ENCODE measurements at regions not wholly inside any gene's neighbourhood (a gene's known extent, or its start where the extent isn't known, plus 50 kb on each side); places are given as distances from the start of the nearest gene placed in this dataset.

DNA sequence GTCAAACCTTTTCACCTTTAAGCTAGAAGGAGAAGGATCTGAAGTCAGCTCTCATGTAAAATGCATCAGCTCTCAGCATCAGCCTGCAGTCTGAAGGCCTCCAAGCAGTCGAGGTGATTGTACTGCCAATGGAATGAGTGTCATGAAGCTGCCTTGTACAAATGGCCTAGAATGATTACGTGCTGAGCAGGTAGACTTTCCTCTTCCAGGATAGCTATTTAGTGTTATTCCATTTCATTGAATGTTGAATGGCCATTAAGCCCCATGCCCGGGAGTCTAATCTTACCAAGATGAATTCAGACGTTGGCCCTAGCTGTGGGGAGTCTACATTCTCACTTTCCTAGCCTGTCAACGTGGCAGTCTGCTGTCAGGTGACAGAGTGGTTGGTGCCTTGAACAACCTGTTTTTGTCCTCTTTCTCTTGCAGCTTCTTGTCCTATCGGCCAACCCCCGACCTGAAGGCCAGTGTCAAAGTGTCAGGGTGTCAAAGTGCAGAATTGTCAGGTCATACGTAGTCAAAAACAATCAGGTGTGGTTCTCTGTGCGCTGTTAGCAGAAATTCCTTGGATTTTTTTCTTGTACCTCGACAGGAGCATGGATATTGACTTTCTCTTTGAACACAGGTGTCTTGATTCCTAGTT lies 95.2 kb upstream of the TIAM2 start:
- WGBS, 2 experiments (ENCODE audit: insufficient coverage in 2 of 2): 83 to 85% methylated on average over 9 to 10 of the region's 10 CpGs
- Histone ChIP-seq H3K4me3 (ENCODE audit: extremely low read depth, insufficient read depth, low read length, poor library complexity, severe bottlenecking) (no peak overlapping the region), H3K4me1 (ENCODE audit: control insufficient read depth, insufficient read depth, low read length, poor library complexity, severe bottlenecking) (no peaks in the 10 kb centered on the region), H3K36me3 (ENCODE audit: control insufficient read depth, insufficient read depth, low read length) (peaks cover 14% of the 10 kb centered on the region), H3K27ac (ENCODE audit: low read depth, low read length, severe bottlenecking) (no peak overlapping the region), H3K9me3 (ENCODE audit: control insufficient read depth, low read length) (no peaks in the 10 kb centered on the region)

DNA sequence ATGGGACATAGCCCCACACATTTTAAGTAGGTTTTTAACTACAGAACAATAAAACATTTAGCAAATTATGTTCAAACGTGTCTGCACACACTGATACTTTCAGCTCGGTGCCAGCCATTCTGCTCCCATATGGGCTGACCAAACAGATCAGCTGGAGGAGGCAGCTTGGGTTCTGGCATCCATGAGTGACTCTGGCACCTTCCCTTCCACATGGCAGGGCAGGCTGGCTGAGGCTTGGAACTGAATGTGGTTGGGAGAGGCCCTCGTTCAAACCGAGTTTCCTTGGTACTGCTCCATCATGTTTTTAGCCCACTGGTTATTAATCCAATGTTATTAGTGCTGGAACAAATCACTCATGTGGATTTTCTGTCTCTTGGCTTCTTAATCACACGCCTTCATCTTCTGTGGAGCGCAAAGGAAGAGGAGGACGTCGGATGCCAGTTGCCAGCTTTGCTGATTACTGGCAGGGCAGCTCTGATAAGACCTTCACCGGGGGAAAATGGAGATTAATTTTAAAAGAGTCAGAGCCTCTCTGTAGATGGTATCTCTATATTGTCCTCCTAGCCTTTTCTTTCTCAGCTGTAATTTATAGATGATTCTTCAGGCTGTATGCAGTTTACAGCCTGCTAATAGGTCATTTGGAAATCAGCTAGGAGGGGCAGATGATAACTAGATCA lies 93.1 kb upstream of the TIAM2 start:
- no peaks in the 10 kb centered on the region for H3K9me3 ChIP-seq (ENCODE audit: control insufficient read depth, low read length)
- H3K27ac ChIP-seq (ENCODE audit: low read depth, low read length, severe bottlenecking): no peak overlapping the region
- no peak overlapping the region for H3K4me3 ChIP-seq (ENCODE audit: extremely low read depth, insufficient read depth, low read length, poor library complexity, severe bottlenecking)
- H3K36me3 ChIP-seq (ENCODE audit: control insufficient read depth, insufficient read depth, low read length): peaks cover 6% of the 10 kb centered on the region
- 97 to 98% methylated on average over 7 of the region's 9 CpGs for WGBS, 2 experiments (ENCODE audit: insufficient coverage in 2 of 2)
- H3K4me1 ChIP-seq (ENCODE audit: control insufficient read depth, insufficient read depth, low read length, poor library complexity, severe bottlenecking): no peaks in the 10 kb centered on the region

- H3K27ac ChIP-seq (ENCODE audit: low read depth, low read length, severe bottlenecking): no peak overlapping the region
- no peak overlapping the region for H3K4me3 ChIP-seq (ENCODE audit: extremely low read depth, insufficient read depth, low read length, poor library complexity, severe bottlenecking)
- no peaks in the 10 kb centered on the region for H3K9me3 ChIP-seq (ENCODE audit: control insufficient read depth, low read length)
- H3K36me3 ChIP-seq (ENCODE audit: control insufficient read depth, insufficient read depth, low read length): no peaks in the 10 kb centered on the region
- 85 to 88% methylated on average over 2 to 3 of the region's 3 CpGs for WGBS, 2 experiments (ENCODE audit: insufficient coverage in 2 of 2)
- H3K4me1 ChIP-seq (ENCODE audit: control insufficient read depth, insufficient read depth, low read length, poor library complexity, severe bottlenecking): no peaks in the 10 kb centered on the region
Observed at GRCh38 chr6:154907291-154907690, 87.8 kb upstream of the TIAM2 start.

- H3K27ac ChIP-seq (ENCODE audit: low read depth, low read length, severe bottlenecking): no peak overlapping the region
- no peak overlapping the region for H3K4me3 ChIP-seq (ENCODE audit: extremely low read depth, insufficient read depth, low read length, poor library complexity, severe bottlenecking)
- no peaks in the 10 kb centered on the region for H3K36me3 ChIP-seq (ENCODE audit: control insufficient read depth, insufficient read depth, low read length)
- no peaks in the 10 kb centered on the region for H3K9me3 ChIP-seq (ENCODE audit: control insufficient read depth, low read length)
- no peaks in the 10 kb centered on the region for H3K4me1 ChIP-seq (ENCODE audit: control insufficient read depth, insufficient read depth, low read length, poor library complexity, severe bottlenecking)
Observed at GRCh38 chr6:154908723-154909122, 86.4 kb upstream of the TIAM2 start.

DNA sequence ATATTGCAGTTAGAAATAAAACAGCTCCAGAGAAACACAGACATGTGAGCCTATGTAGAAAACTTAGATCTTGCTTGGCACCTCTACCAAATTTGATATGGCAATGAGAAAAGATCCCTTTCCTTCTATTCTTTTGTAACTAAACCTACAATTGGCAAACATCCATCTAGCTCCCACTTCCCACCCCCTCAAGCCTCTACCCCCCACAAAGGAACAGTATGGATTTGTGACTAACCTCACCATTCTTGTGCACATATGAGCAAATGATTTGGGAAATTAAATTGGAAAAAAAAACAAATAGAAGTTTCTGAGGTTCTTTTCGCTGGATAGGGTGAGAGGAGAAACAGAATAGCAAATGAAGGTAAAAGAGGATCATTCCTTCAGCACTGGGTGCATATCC lies 85.8 kb upstream of the TIAM2 start:
- Histone ChIP-seq H3K9me3 (ENCODE audit: control insufficient read depth, low read length) (no peaks in the 10 kb centered on the region), H3K4me3 (ENCODE audit: extremely low read depth, insufficient read depth, low read length, poor library complexity, severe bottlenecking) (no peak overlapping the region), H3K36me3 (ENCODE audit: control insufficient read depth, insufficient read depth, low read length) (no peaks in the 10 kb centered on the region), H3K4me1 (ENCODE audit: control insufficient read depth, insufficient read depth, low read length, poor library complexity, severe bottlenecking) (no peaks in the 10 kb centered on the region), H3K27ac (ENCODE audit: low read depth, low read length, severe bottlenecking) (no peak overlapping the region)
- 88 to 100% methylated on average over 1 of the region's 1 CpG for WGBS, 2 experiments (ENCODE audit: insufficient coverage in 2 of 2)

- Histone ChIP-seq H3K4me1 (ENCODE audit: control insufficient read depth, insufficient read depth, low read length, poor library complexity, severe bottlenecking) (no peaks in the 10 kb centered on the region), H3K36me3 (ENCODE audit: control insufficient read depth, insufficient read depth, low read length) (no peaks in the 10 kb centered on the region), H3K4me3 (ENCODE audit: extremely low read depth, insufficient read depth, low read length, poor library complexity, severe bottlenecking) (no peak overlapping the region), H3K27ac (ENCODE audit: low read depth, low read length, severe bottlenecking) (no peak overlapping the region), H3K9me3 (ENCODE audit: control insufficient read depth, low read length) (no peaks in the 10 kb centered on the region)
- 56 to 61% methylated on average over 2 to 6 of the region's 7 CpGs for WGBS, 2 experiments (ENCODE audit: insufficient coverage in 2 of 2)
Observed at GRCh38 chr6:154909821-154910220, 85.3 kb upstream of the TIAM2 start.

DNA sequence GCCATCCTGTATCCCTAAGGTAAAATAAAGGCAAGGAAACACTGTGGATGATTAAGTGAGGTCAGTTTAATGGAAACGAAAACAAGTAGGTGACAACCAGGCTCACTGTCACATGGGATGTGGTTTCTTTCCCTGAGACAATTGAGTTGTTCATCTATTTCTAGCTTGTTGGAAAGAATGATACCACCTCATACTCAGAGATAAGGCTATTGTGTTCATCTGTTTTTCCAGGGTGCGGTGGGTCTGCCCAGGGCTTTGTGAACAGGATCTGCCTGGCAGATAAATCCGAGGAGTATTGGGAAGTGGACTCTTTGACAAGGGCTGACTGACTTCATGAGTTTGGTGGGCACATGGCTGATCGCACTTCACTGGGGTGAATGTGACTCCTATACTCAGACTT lies 80.8 kb upstream of the TIAM2 start:
- H3K36me3 ChIP-seq (ENCODE audit: control insufficient read depth, insufficient read depth, low read length): no peaks in the 10 kb centered on the region
- 93 to 96% methylated on average over 2 to 4 of the region's 4 CpGs for WGBS, 2 experiments (ENCODE audit: insufficient coverage in 2 of 2)
- H3K4me3 ChIP-seq (ENCODE audit: extremely low read depth, insufficient read depth, low read length, poor library complexity, severe bottlenecking): no peak overlapping the region
- H3K27ac ChIP-seq (ENCODE audit: low read depth, low read length, severe bottlenecking): peak overlapping the region; percentile 41
- no peaks in the 10 kb centered on the region for H3K9me3 ChIP-seq (ENCODE audit: control insufficient read depth, low read length)
- H3K4me1 ChIP-seq (ENCODE audit: control insufficient read depth, insufficient read depth, low read length, poor library complexity, severe bottlenecking): no peaks in the 10 kb centered on the region

DNA sequence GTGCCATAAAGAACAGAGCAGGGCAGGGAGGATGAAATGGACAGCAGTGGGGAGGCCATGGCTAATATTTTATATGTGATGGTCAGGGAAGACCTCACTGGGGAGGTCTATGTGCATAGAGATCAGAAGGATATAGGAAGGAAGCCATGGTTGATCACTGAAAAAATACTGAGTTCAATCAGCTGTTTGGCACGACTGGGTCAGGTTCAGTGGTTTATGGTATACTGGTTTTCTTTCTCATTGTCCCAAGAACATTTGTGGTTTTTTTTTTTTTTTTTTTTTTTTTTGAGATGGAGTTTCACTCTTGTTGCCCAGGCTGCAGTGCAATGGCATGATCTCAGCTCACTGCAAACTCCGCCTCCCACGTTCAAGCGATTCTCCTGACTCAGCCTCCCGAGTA lies 78.3 kb upstream of the TIAM2 start:
- H3K27ac ChIP-seq (ENCODE audit: low read depth, low read length, severe bottlenecking): no peak overlapping the region
- 87 to 100% methylated on average over 3 to 4 of the region's 5 CpGs for WGBS, 2 experiments (ENCODE audit: insufficient coverage in 2 of 2)
- H3K4me3 ChIP-seq (ENCODE audit: extremely low read depth, insufficient read depth, low read length, poor library complexity, severe bottlenecking): no peak overlapping the region
- peaks cover 3% of the 10 kb centered on the region for H3K4me1 ChIP-seq (ENCODE audit: control insufficient read depth, insufficient read depth, low read length, poor library complexity, severe bottlenecking)
- no peaks in the 10 kb centered on the region for H3K9me3 ChIP-seq (ENCODE audit: control insufficient read depth, low read length)
- H3K36me3 ChIP-seq (ENCODE audit: control insufficient read depth, insufficient read depth, low read length): no peaks in the 10 kb centered on the region

DNA sequence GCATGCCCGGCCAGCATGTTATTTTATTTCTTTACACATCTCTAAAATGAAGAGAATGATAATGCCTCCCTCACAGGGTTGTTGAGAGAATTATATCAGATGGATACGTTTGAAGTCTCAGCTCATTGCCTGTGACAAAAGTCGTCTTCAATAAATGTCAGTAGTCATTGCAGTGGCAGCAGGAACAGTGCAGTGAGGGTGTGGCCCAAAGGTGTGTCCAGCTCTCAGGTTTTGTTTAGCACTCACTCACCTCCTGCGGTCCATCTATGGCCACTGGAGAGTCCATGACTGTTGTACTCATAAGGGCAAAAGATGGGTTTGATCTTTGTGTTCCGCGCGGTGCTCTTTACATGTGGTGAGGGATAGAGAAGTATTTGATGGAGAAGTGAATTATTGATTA lies 77.2 kb upstream of the TIAM2 start:
- Histone ChIP-seq H3K4me3 (ENCODE audit: extremely low read depth, insufficient read depth, low read length, poor library complexity, severe bottlenecking) (no peak overlapping the region), H3K4me1 (ENCODE audit: control insufficient read depth, insufficient read depth, low read length, poor library complexity, severe bottlenecking) (peaks cover 3% of the 10 kb centered on the region), H3K27ac (ENCODE audit: low read depth, low read length, severe bottlenecking) (no peak overlapping the region), H3K36me3 (ENCODE audit: control insufficient read depth, insufficient read depth, low read length) (no peaks in the 10 kb centered on the region), H3K9me3 (ENCODE audit: control insufficient read depth, low read length) (no peaks in the 10 kb centered on the region)
- WGBS, 2 experiments (ENCODE audit: insufficient coverage in 2 of 2): 95 to 100% methylated on average over 6 of the region's 7 CpGs

- Histone ChIP-seq H3K36me3 (ENCODE audit: control insufficient read depth, insufficient read depth, low read length) (no peaks in the 10 kb centered on the region), H3K4me1 (ENCODE audit: control insufficient read depth, insufficient read depth, low read length, poor library complexity, severe bottlenecking) (peaks cover 8% of the 10 kb centered on the region), H3K9me3 (ENCODE audit: control insufficient read depth, low read length) (no peaks in the 10 kb centered on the region), H3K4me3 (ENCODE audit: extremely low read depth, insufficient read depth, low read length, poor library complexity, severe bottlenecking) (no peak overlapping the region), H3K27ac (ENCODE audit: low read depth, low read length, severe bottlenecking) (no peak overlapping the region)
- WGBS, 2 experiments (ENCODE audit: insufficient coverage in 2 of 2): 90 to 91% methylated on average over 3 to 4 of the region's 5 CpGs
Observed at GRCh38 chr6:154919806-154920205, 75.3 kb upstream of the TIAM2 start.

DNA sequence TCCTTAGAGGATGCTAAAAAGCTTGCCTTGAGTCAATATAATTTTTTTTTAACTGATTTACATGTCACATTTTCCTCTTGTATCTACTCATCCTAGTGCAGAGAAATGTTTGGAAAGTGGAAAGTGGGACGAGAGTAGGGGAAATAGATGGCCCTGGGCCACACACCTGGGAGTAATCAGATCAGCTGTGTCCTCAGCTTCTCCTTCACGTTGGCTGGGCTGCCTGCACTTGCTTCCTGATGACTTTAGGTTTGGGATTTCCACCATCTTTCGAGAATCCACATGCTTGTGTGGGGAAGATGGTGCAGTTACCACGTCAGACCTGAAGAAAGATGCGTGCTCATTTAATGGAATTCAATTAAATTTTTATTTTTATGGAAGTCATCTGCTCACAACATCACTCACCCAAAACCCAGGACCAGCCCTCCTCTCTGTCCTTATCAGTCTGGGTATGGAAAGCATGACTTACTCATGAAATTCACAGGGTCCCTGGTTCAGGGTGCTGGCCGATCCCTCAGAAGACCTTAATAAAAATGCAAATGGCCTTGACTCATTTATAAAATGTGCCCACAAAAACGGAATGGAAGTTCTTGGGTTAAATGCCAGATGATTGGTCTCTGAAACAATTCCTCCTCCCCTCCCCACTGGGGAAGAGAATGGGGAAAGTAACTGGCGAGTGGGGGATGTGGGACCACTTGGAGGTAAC lies 74.5 kb upstream of the TIAM2 start:
- 76 to 100% methylated on average over 3 of the region's 8 CpGs for WGBS, 2 experiments (ENCODE audit: insufficient coverage in 2 of 2)
- H3K4me1 ChIP-seq (ENCODE audit: control insufficient read depth, insufficient read depth, low read length, poor library complexity, severe bottlenecking): peaks cover 8% of the 10 kb centered on the region
- no peak overlapping the region for H3K27ac ChIP-seq (ENCODE audit: low read depth, low read length, severe bottlenecking)
- no peak overlapping the region for H3K4me3 ChIP-seq (ENCODE audit: extremely low read depth, insufficient read depth, low read length, poor library complexity, severe bottlenecking)
- no peaks in the 10 kb centered on the region for H3K36me3 ChIP-seq (ENCODE audit: control insufficient read depth, insufficient read depth, low read length)
- H3K9me3 ChIP-seq (ENCODE audit: control insufficient read depth, low read length): no peaks in the 10 kb centered on the region

All from mesodermal cell (in vitro differentiated cells).